Epidermal melanocyte (primary cell): ENCODE measurements at regions not wholly inside any gene's neighbourhood (a gene's known extent, or its start where the extent isn't known, plus 50 kb on each side); places are given as distances from the start of the nearest gene placed in this dataset.

ENCODE experiments used
- DNase-seq: peaks from one replicate; pipeline ENCODE4 v3.0.0; 2011; ENCODE audit warnings: low spot score; ENCODE audit not compliant: insufficient read length

DNA sequence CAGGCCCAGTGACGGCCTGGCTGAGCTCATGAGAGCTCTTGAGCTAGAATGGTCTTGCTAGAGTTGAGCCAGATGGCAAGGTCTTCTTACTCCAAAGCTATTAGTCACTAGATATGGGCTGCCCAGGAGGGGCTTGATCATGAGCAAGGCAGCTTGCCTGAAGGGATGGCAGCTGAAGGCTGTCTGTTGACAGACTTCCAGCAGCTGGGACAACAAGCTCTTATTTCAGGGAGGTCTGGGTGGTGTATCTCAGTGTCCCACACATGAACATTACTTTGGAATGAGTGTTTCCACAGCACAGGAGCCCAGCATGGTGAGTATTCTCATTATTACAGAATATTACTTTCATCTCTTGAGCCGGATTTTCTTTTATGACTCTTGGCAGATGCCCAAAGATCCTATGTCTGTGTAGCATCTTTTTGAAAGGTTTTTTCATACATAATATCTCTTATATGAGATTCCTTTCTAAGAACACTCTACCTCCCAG, 414.1 kb downstream of the ARHGEF28 start:
- no peak for DNase-seq

DNA sequence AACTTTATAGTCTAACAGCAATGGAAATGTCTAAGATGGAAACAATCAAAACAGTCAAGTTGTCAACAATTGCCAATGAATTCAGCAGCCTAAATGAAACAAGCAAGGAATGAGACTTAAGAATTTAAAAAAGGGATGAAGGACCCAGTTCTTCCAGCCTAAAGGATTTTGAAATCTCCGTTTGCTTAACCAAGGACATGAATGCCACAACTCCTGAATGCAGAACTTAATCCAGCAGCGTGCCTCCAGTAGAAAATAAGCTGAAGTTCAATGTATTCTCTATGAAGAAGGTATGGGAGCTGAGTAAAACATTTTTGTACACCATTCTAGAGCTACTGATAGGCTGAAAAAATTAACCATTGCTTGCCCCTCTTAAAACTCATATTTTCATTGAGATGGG, 411.3 kb downstream of the ARHGEF28 start:
- DNase-seq, result no peak

DNA sequence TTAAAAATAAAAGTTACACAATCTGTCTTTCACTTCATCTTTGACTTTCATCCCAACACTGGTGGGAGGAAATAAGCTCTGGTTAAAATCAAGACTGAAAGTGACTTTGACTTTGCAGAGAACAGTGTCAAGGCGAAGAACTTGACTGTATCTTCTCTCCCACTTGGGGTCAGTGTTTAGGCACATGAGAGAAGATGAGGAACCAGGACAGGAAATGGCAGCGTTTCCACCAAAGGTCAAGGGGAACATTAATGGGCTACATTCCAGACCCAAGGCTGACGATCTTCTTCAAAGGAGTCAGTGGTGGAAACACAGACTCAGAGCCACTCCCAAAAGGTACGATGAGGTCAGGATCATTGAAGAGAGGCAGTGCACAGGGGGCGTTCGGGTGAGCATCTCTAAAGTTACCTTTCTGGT, 409.5 kb downstream of the ARHGEF28 start:
- DNase-seq, result no peak

DNA sequence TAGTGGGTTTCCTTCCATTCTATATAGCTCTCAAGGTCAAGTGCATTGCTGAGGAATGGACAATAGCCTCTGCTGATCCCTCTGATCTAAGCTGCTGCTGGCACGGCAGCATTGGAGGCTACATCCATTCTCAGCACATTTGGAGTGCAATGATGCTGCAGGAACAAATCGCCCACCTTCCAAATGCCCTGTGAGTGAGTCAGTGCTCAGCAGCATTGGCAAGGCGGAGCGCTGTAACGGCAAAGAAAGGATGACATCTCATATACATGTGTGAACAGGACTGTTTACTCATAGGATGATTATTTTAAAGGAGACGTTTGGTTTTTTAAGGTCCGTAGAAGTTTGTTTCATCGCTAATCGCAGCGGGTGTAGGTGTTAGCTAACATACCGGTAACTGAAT, 408.7 kb downstream of the ARHGEF28 start:
- DNase-seq, result no peak

DNA sequence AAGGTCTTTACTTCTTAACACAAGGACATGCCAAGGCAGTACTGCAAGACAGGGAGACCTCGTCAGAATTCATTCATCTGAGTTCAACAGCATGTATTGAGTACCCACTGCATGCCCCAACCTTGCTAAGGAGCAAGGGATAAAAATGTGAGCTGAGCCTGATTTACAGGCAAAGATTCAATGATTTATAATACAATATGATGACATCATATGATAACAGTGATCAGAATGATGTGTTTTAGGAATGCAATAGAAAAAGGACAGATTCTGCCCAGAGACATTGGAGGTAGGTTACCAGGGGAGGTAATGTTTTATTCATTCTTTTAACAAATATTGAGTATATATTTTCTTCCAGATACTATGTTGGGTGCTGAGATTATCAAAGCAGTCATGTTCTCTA, 406.6 kb downstream of the ARHGEF28 start:
- DNase-seq, result no peak

DNA sequence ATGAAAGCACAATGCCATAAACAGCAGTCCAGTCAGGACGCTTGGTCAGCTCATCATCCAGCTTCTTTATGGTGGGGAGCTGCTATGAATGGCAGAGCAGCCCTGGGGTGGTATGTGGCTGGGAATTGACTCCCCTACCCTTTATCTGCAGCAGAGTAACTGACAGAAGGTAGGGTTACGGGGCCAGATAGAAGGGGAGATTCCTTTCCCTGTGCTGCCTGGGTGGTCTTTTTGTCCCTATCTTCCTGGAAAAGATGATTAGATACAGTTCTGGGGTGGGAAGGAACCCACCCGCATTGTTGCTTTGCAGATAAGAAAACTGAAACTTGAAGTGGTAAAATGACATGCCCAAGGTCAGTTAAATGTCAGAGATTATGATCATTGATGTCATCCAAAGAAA, 405.5 kb downstream of the ARHGEF28 start:
- no peak for DNase-seq

DNA sequence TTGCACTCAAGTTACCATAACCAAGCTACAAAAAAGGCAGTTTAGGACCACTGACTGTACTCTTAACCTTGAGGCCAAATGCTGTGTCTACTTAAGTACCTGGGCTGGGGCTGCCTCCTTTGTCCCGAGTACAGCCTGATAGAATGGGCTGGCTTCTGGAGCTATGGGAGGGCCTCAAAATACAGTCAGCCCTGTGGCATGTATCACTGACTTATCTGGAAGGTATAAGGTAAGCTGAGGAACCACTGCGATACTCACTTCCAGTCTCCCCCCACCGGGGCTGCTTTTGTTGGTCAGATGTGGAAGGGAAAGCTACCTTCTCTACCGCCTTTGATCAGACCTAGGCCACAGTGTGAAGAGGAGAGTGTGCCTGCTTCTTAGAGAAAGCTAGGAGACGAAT, 404.8 kb downstream of the ARHGEF28 start:
- DNase-seq, result no peak

DNA sequence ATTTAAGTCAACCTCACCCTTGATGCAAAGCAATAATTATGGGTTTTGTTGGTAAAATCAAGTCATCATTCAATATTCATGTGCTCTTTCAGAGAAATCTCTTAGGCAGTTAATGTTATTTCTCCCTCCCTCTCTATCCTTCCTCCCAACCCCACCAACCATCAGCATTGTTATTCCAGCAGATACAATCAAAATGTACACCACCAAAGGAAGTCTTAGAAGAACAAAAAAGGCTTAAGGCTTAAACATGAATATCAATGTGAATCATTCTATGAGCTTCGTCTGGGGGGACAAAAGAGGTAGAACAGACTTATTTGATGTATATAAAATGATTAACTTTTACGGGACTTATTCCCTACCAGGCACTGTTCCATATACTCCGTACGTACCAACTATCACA, 404.4 kb downstream of the ARHGEF28 start:
- no peak for DNase-seq

DNA sequence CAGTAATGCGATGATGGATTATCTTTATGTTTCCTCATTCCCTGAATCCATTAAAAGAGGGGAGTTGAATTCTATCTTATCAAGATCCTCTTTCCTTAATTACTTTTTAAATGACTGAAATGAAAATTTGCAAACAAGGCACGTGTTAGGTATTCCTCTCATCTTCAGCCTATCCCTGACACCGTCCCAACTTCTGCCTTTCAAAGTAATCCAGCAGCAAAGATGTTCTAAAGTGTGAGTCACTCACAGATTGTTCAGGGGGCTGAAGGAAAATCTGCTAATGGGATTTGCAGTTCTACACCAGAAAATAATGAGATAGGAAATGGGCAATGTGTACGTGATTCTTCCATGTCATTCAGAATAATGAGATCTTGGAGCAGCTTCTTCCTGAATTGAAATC, 403.0 kb downstream of the ARHGEF28 start:
- no peak for DNase-seq

DNA sequence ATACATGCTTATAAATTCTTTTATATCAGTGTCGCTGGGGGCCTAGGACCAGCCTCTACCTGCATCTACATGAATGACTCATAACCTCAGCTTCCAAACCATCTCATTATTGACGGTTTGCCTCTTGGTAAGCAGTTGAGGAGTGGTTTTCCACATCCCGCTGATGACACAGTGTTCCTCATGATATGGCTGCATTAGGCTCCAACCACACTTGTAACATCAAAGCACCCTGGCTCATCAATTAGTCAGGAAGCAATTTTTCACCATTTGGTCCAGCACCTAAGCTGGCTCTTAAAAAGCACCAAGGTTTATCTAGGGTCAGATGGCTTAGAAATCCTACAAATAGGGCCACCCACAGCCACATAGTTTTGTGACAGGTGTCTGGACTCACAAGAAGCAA, 402.4 kb downstream of the ARHGEF28 start:
- DNase-seq, result no peak

DNA sequence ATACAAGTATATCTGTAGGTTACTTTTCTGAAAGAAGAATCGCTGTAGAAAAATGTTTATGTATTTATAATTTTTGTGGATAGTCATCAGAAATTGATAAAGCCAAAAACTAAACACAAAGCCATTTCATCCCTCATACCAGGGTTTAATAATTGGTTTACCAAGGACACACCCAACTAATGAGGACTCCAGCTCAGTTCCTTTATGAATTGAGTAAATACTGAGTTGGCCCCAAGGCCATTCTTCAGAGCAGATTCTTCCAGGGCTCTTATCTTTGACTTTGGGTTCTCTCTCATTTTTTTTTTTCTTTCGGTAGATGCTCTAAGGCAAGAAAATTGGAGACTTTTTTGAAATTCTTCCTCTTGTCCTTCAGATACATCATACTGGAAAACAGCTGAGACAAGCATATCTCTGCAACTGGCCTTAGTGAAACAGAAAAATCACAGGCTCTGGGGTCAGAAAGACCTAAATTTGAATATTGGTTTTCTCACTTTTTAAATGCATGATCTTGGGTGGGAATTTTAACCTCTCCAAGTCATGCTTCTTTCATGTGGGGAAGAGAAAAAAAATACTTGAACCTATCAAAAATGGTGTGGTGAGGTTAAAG, 401.8 kb downstream of the ARHGEF28 start:
- DNase-seq, result no peak

DNA sequence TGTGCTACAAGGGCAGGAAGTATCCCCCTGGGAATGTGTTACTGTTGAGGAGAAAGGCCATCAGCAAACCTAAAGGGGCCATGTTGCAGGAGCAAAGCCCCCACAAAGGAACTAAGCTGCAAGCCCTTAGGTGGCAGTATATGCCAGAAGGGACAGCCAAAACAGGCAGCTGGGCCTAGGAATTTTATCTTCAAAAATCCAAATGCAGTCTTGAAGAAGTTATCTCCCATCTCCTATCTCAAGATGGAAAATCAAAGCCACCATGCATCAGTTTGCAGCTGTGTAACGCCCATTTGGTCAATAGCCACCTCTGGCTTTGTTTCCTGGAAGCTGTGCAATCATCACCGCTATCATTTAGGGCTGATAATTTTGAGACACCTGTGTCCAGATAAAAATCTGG, 400.3 kb downstream of the ARHGEF28 start:
- DNase-seq, result no peak

DNA sequence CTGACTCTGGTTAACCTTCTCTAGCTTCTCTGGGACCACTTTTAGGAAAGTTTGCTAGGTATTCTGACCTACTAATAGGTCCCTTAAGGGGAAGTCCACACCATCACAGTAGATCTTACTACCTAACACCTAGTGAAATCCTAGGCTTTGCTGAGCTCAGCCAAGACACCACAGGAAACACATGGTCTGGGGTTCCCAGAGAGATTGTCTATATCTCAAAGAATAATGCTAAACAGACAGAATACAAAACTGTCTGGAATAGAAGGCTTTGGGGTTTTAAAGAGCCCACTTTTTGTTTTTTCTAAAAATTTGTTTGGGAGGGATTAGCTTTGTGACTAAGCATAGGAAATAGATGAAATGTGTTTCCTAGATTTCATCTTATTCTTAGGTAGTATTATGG, 395.1 kb downstream of the ARHGEF28 start:
- no peak for DNase-seq

DNA sequence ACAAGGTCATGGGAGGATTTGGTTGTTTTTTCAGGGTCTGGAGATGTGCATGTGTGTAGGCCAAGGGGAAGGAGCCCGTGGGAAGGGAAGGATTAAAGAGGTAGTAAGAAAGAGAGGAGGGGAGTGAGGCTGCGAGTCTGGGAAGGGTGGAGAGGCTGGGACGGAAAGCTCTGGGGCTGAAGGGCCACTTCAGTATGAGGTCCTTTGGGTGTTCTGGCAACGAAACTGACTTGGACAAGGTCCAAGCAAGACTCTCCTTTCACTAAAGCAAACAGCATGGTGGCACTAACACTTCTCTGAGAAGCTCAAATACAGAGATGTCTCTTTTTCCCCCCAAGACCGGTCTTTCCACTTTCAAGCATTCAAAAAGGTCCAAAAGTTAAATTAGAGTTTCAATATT, 394.5 kb downstream of the ARHGEF28 start:
- DNase-seq, result no peak

DNA sequence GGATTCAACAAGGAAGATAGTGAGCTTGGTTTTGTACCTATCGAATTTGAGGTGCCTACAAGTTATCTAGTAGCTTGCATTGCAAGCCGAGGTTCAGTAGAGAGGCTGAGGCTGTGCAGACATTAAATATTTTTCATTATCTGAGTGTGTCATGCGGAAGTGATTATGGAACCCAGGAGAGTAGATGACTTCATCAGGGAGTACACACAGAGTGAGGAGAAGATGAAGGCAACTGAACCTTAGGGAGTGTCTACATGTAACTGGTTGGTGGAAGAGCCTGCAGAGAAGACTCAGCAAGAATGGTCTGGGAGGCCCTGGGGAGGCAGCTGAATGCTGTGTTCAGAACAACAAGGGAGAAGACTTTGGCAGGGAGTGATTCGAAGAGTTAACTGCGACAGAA, 393.9 kb downstream of the ARHGEF28 start:
- no peak for DNase-seq

DNA sequence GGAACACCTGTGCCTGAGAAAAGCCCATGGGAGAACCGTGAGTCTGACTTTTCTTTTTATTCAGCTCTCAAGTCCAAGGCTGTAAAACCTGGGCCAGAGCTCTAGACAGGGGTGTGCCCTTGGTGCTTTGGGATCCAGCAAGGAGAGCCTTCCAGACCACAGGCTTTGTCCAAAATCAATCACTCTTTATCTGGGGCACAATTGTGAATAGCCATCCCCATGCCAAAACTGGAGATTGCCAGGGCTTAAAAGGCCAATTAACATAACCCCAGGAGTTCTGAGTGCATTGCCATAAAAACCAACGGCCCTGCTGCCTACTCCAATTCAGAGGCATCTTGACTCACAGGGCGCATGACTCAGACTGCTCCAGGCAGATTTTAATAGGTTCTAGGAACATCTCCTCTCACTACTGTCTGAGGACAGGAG, 391.8 kb downstream of the ARHGEF28 start:
- DNase-seq, result no peak

DNA sequence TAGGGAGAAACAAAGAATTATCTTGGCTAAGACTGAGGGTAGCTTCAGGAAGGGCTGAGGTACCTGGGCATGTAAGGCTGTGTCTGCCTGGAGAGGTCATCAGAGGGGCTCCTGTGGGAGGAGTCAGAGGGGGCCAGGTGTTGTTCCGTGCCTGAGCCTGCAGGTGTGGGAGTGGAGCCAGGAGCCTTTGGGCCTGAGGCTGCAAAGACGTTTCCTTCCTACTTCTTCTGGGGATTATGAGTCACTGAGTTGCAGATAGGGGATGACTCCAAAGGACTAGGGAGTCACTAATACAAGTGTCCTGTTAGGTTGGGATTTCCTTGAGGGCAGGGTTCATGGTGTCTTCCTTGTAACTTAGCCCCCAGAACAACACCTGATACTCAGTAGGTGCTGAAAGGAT, 391.1 kb downstream of the ARHGEF28 start:
- DNase-seq, result no peak

DNA sequence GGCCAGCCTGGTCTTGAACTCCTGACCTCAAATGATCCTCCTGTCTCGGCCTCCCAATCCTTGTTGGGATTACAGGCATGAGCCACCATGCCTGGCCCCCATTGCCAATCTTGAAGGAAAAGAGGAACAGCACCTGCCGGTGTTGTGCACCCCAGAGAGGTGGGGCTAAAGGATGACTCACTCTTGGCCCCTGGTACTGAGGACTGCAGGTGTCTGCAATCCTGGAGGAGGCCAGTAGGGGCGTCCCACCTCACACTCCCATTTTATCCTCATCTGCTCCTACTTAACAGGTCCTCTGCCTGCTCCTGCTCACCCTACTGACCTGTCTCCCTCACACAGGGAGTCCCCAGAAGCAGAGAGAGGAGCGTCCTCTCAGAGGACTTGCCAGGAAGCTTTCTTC, 390.4 kb downstream of the ARHGEF28 start:
- no peak for DNase-seq

DNA sequence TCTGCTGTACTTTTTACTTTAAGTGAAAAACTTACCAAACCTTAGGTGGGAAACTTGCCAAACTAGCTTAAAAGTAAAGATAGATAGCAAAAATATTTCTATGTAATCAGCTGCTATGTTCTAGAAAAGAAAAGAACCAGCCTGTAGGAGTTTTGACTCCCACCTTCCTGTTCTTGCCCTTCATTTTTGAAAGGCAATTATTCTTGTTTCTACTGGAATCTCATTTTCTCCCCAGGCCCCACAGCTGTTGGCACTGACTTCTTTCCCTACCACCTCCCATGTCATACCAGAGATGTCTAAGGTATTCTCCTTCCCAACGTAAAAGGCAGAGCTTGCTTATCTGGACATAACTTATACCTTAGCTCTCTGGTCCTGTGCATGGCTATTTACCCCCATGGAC, 389.7 kb downstream of the ARHGEF28 start:
- no peak for DNase-seq

DNA sequence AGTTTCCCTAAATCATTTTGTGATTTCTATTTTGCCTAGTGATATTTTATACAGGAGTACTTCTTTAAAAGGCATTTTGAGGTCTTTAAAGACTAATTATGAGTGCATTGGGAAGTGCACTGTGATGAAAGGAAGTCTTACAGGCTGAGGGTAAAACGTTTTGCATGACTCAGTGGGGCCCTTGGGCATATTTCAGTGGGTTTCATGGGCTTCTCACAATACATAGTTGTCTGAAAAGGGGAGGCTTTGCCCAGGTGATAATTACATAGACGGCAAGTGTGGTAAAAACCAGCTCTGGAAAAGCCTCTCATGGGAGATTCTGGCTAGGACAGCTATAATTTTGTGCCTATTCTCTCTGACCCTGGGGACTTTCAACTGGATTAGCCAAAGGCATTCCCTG, 387.2 kb downstream of the ARHGEF28 start:
- no peak for DNase-seq

DNA sequence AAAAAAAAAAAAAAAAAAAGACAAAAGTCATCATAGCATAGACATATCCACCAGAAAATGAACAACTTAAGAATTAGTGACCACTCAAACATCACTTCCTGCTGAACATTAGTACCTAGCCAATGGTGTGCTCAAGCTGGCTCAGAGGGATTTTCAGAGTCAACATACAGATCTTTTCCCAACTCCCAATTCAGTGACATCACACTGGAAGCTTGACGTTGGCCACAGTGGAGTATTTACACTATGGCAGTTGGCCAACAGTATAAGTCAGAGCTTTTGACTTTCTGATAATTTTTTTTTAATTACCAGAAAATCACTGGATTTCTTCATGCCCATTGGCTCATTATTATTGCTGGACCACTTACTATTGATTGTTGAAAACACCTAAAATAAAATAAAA, 383.5 kb downstream of the ARHGEF28 start:
- DNase-seq, result no peak

DNA sequence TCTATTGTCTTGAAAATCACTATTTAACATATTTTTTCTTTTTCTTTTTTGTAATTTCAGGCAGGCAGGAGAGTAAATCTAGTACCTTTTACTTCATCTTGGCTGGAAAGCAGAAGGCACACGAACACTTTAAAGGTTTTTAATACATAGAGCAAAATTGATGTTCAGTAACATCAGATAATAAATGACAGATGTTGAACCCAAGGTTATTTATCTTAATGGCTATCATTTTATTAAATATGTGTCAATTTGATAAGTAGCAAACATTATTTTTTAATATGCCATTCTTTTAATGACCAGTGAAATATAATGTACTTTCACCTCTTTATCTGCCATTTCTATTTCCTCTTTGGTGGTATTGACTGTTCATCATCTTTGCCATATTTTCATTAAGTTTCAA, 381.2 kb downstream of the ARHGEF28 start:
- no peak for DNase-seq

DNA sequence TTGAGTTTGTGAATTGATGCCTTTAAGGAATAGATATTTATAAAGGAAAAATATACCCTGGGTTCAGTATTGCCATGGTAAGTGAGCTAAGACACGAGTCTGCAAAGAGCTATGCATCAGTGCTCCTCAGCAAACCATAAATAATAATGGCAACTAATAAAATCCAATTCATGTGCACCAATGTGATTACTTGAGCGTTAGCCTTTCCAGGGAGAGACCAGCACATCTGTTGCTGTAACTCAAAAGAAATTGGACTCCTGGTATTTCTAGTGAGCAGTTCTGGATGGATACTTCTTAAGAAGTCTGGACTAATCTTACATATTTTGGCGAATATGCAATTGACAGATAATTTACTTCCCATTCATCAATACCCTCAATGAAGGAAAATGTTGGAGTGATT, 373.3 kb downstream of the ARHGEF28 start:
- DNase-seq, result no peak

DNA sequence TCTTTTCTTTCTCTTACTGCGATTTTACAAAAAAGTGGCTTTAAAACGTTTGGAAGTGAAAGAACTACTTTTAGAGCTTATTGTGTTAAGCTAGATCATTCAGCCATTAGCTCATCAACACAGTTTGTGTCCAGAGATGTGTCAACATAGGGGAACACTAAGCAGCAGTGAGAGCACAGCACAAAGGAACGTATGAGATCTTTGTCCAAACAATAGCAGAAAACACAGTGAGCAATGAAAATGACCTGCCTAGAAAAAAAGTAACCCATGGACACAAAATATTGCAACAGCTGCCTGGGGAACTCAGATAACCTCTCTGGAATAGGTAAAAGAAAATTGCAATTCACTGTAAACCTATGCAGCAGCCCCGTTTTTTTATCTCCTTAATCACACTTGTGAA, 372.5 kb downstream of the ARHGEF28 start:
- no peak for DNase-seq
